NCI-H1092 (cell line): ENCODE measurements at regions not wholly inside any gene's neighbourhood (a gene's known extent, or its start where the extent isn't known, plus 50 kb on each side); places are given as distances from the start of the nearest gene placed in this dataset.
"Not testable (repeated sequence)": the region's sequence is repeated elsewhere in the genome, so short reads cannot be mapped to it uniquely, and the experiment has no call there.

ENCODE experiments used
- DNase-seq: peaks from one replicate; lab custom pipeline; 2025; lab: John Stamatoyannopoulos, UW

DNA sequence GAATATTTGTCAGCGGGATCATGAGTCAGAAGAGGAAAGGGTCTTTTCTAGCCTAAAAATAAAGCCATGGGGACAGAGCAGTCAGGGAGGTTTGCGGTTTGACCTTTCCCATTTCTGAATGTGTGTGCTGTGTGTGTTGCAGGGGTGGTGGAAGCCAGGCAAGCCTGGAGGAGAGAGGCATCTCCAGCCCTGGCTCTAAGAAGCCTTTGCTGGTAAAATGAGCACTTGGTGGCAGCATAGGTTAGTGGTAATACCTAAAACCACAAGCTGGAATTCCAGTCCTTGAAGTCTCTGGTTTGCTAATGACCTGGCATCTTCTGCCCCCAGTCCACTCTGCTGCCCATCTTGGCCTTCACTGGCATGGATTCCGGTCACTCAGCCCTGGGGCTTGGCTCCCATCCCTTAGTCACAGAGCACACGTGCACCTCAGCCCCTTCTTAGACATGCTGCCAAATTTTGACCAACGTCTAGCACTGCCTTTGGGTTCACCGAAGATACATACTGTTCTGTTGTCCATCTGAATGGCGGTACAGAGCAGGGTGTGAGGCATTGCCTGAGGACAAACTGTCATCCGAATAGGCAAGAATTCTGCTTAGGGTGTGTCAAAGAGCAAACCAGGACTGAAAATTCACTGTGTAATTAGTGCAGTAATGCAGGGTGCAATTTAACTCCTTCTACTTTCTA is 52.7 kb downstream of the KCNA5 start:
- no peak for DNase-seq

DNA sequence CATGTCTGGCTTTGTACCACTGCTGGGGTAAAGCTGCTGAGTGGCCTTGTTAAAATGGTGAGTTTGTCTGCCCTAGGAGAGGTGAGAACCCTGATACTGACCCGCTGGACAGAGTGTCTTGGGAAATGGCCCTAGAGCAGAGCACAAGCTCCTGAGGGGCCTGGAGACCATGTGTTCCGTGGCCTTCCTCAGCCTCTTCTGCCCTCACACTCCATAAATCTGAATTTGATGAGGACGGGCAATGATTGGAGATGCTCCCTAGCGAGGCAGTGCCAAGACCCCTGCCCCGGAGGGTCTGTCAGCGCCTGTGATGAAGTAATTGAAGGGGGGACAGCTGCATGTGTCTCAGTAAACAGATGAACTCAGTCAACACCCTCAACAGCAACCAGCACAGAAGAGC is 54.1 kb downstream of the KCNA5 start:
- no peak for DNase-seq

DNA sequence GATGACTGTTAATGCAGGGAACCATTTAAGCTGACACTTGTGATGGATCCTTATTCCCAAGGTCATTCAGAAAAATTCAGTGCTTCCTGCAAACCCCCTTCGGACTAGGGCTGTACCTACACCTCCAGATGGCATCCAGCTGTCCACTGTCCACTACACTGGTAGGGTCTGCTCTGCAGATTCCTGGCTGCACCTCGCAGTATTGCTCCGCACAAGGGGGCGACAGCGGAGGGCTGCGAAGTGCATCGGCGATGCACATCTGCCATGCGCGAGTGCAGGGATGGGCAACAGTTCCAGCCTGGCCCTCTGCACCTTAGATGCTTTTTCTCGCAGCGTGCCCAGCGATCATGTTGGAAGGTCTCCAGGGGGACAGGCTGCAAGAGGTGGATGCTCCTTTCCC is 55.5 kb downstream of the KCNA5 start:
- no peak for DNase-seq

DNA sequence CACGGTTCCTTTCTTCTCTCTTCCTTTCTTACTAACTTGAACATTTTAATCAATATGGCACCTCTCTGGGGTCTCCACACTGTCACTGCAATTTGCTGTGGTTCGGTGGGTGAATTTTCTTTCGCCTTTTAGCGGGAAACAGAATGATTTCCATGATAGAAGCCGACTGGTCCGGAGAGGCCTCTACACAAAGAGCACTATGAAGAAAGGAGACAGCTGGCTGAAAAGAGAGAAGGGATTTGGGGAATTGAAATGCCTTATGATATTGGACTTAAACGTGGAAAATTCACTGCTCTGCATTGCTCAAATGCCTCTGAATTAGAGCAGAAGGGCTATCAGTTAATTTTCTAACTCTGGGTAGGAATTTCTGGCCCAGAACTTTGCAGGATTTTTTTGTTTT is 55.9 kb downstream of the KCNA5 start:
- DNase-seq = no peak

DNA sequence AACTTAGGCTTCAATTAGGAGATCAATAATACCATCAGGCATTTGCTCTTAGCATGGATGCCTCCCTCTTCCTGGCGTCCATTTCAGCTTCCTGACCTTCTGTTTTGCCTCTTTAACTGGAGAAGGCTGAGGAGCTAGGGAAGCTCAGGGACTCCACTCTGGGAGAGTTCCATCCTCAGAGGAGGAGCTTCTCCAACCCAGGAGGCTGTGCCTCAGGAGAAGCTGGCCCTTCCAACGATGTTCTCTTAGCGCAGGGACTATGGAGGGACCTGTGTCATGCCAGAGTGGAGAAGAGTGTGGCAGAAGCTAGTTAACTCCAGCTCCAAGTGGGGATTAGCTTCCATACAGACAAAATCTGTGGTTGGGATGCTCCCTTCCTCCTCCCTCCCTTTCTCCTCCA is 58.0 kb downstream of the KCNA5 start:
- no peak for DNase-seq

DNA sequence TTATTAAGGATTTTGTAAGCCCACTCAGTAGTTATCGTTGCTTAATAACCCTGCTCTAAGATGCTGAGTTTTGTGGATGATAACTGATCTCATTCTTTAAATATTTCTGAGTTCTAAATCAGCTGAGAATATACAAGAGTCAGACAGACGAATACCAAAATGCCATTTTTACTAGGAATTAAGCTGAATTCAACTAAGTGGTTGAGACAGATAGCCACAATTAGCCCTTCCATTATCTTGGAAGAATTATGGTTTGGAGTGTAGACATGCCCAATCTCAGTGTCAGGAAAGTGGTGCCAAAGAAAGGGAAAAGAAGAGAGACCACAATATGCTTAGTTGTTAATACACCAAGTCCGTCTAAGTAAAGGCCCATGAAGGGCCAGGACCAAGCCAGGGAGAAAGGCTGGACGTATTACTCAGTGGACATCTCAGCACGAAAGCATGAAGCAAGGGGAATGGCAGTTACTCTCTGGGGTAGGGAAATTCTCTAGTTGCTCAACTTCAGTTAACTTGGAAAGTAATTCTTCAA is 58.6 kb downstream of the KCNA5 start:
- no peak for DNase-seq

DNA sequence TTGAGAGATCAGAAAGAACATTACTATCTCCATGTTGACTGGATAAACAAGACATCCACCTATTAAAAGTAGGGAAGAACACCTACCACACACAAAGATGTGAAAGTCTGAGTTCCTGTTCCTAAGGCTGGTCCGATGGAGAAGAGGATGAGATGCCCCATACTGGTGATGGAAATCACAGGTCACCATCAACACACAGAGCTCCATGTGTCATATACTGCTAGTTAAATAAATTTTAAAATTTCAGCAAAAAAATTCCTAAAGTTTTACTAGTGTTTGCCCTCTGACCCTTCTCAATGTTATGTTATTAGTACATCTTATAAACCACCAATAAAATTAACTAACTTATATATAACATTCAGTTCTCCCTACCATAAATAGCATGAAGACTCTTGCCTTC is 59.1 kb downstream of the KCNA5 start:
- DNase-seq = no peak

DNA sequence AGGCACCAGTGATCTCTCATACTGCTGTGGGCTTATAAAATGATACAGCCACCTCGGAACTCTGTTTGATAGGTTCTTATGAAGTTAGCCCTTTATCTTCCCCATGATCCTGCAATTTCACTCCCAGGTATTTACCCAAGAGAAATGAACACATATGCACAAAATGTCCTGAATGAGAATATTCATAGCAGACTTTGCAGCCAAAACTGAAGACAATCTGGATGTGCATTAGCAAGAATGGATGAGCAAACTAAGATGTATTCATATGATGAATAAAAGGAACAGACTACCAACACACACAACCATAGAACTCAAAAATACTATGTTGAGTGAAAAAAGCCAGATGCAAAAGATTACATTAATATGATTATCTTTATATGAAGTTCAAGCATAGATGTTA is 66.7 kb downstream of the KCNA5 start:
- no peak for DNase-seq

DNA sequence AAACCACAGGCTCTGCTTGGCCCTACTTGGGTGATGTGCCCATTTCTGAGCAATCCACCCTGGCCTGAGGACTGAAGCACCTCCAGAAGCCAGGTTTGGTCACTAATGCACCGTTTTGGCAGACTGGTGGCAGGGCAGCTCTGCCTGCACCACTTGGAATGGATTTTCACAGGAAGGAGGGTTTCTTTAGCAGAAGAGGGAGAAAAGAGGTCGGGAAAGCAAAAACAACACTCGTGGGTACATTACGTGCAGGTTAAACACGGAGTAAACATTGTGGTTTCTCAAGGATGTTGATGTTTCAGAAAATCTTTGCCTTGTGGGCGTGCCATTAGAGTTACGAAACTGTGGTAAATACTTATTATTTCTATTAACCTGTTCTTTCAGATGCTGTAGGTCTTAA is 70.8 kb downstream of the KCNA5 start:
- no peak for DNase-seq

DNA sequence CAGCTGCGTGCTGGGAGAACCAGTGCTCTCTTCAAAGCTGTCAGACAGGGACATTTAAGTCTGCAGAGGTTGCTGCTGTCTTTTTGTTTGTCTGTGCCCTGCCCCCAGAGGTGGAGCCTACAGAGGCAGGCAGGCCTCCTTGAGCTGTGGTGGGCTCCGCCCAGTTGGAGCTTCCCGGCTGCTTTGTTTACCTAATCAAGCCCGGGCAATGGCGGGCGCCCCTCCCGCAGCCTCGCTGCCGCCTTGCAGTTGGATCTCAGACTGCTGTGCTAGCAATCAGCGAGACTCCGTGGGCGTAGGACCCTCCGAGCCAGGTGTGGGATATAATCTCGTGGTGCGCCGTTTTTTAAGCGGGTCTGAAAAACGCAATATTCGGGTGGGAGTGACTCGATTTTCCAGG is 78.1 kb downstream of the KCNA5 start:
- not testable (repeated sequence) for DNase-seq

DNA sequence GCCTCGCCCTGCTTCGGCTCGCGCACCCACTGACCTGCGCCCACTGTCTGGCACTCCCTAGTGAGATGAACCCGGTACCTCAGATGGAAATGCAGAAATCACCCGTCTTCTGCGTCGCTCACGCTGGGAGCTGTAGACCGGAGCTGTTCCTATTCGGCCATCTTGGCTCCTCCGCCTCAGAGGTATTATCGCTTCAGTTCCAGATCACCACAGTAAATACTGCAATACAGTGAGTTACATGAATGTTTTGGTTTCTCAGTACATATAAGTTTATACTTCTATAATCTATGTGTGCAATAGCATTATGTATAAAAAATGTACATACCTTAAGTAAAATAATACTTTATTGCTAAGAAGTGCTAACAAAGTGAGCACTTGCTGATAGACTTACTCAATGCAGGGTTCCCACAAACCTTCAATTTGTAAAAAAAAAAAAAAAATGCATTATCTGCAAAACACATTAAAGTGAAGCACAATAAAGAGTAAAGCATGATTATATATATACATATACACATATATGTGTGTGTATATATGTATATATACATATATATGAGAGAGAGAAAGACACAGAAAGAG is 78.7 kb downstream of the KCNA5 start:
- not testable (repeated sequence) for DNase-seq

DNA sequence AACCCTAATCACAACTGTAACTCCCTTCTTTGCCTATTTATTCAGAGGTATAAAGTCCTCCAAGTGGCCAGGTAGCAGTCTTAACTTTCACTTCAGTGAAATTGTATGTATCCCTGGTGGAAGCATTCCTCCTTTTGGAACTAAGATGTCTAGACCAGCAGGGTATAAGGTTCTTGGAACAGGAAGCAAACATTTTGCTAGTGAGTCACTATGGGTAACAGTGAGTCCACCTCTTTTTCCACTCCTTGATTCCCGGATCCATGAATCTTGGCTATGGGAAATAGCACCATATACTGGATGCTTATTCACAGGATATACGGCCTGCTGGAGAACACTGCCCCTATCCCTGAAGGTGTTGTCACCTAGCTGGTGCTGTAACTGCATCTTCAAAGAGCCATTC is 80.2 kb downstream of the KCNA5 start:
- no peak for DNase-seq

DNA sequence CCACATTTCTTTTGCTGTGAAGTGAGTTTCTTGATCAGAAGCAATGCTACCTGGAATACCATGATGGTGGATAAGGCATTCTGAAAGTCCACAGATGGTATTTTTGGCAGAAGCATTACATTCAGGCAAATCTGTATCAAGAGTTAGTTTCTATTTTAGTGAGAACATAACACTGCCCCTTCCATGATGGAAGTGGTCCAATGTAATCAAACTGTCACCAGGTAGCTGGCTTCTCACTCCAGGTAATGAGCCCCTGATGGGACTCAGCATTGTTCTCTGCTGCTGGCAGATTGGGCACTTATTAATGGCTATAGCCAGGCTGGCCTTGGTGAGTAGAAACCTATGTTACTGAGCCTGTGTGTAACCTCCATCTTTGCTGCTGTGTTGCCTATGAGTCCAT is 80.7 kb downstream of the KCNA5 start:
- DNase-seq = no peak

DNA sequence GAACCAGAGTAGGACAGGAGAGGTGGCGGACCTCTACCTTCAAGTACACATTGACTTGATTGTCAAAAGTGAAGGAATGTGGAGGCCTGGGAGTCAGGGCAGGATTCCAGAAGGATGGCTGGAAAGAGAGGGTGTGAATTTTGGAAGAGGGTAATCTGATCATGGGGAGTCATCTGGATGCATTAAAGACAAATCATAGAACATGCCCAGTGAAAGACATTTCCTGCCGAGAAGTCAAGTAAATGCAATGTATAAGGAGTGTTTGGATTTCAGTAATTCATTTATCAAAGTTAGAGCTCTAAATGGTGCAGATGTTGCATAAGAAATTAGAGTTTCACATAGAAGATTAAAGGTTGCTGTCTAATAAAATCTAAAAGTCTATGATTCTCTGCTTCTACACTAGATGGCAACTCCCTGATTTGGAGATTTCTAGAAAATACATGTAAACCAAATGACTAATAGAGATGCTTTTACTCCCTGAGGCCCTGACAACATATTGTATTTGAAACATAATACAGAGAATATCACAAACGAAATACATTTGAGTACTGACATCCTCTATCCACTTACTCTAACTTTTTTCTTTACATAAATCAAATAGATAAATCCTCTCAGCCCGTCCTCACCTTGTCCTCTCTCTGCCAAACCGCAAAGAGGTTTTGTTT is 91.3 kb downstream of the KCNA5 start:
- DNase-seq = no peak

DNA sequence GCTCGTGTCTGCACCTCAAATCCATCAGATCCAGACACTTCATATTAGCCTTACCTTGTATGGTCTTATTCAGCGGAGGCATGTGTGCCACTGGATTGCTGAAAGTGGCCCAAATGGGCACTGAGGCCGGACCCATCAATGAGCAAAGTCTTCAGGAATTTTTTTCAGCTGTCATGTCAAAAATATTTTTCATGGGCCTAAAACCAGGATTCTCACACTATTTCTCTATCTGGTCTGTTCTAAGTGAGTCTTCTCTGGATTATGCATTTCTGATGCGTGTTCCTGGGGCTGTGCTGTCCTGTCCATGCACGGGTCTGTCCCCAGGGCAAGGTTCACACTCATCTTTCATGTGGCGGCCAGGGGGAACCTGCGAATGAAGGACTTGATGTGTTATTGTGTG is 94.6 kb downstream of the KCNA5 start:
- DNase-seq = no peak

DNA sequence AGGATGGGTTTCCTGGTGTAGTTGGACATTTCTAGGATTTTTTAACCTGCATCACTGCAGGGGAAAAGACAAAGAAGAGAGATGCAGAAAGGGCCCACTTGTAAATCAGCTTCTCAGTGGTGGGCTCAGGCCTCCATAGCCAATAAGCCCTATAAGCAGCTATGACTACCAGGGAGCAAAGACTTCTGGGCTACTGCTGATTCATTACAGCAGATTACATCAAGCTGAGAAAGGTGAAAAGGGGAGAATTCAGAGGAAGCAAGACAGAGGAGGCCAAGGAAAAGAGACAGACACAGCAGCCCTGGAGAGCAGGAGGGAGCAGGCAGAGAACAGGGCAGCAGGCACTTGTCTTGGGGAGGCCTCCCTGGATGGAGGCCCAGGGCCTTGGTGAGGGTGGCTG is 95.2 kb downstream of the KCNA5 start:
- DNase-seq = no peak

DNA sequence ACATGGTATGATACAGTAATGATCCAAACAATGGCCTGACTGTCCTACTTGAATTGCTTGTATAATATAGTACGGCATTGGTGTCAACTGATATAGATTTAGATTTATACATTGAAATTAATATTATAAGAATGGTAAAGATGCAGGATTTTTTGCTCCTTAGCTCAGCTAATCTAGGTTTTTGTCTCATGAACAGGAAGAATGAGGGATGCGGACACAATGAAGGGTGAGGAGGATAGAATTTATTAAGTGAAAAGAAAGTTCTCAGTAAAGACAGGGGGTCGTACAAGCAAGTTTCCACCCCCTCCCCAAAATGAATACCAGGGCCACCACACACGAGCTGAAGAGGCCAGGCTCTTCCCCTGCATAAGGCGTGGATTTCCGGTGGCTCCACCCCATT is 96.1 kb downstream of the KCNA5 start:
- no peak for DNase-seq

DNA sequence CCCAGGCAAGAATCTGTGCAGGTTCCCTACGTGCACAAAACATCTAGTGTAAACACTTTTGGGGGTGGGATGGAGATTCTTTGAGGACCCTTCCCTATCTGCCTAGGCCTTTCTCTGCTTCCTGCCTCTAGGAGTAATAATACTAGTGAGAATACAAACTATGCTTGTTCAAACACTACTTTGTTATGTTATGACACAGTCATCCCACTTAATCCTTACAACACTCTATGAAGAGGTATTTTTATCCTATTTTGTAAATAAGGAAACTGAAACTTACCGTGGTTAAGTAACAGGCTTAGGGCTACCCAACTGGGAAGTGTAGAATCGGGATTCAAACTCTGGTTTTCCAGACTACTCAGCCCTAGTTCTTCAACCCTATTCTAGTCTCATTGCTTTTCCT is 96.5 kb downstream of the KCNA5 start:
- DNase-seq = no peak

DNA sequence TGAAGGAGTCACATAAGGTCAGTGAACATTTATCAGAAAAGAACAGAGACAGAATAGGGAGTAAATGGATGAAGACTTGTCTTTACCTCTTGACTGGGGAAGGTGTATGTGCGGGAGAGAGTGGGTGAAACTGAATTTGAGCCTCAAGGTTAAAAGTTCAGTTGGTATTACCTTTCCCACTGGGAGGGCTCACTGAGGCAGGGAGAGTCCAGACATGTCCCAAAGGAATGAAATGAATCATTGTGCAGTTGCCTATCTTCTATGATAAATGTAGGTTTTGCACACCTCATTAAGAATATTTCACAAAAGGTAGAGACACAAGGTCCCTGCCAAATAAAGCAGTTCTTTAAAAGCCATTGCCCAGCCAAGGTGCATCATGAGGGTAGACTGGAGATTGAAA is 105.2 kb downstream of the KCNA5 start:
- DNase-seq = no peak

DNA sequence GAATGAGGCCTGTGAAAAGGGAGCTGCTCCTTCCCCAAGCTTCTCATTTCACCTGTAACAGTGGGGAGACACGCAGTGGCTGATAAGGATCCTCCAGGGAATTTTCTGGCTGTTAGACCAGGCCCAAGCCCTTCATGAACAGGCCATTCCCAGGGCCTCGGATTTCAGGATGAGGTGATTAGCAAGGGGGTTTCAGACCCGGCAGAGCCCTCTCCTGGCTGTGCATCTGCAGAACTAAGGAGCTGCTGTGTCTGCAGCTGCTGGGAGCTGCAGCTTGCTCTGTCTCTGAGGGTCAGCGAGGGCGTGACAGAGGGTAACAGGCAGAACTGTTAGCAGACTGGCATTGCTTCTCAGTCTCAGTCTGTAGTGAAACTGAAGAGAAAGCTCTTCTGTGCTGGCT is 110.4 kb downstream of the KCNA5 start:
- no peak for DNase-seq

DNA sequence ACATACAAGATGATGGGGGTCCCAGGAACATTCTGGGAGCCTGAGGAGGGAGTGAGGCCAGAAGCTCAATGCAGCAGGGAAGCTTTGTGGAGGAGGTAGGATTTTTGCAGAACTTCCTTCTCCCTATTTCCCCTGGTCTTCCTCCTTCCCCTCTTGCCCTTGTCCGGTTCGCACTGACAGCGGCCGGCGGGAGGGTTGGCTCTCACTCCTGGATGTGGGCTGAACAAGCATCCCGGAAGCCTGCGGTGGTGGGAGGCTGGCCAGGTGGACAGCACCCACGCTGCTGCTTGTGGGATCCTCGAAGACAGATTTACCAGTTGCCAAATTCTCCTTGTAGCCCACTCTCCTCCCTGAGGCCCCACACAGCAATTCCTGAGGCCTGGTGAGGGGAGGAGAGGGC is 112.2 kb downstream of the KCNA5 start:
- DNase-seq = no peak

DNA sequence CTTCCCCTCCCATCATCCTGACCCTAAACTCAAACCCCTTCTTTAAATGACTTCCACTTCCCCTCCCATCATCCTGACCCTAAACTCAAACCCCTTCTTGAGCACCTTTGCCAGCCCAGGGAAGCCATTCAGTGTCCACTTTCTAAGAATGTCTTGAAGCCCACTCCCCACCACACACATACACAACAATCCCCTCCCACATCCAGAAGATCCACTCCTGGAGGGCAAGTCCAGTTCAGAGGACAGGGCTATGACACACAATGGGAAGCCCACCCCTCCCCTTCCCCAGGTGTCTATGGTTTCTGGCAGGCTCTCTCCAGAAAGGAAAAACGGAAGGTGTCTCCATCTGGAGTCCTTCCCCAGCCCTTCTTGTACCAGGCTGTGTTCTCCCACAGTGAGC is 117.1 kb downstream of the KCNA5 start:
- DNase-seq = no peak

DNA sequence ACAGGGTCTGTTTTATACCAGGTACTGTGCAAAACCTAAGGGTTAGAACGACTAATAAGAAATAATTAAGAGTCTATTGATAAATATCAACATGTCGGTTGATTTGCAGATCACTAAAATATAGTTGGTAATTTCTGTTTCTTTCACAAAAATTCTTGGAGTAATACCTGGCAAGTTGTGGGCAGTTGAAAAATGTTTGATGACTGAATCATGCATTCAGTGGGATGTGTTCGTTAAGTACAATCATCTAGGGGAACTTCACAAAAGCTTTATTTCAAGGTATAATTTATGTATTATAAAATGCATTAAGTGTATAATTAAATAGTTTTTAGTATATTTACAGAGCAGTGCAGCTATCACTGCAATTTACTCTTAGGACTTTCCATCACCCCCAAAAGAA is 120.0 kb downstream of the KCNA5 start:
- DNase-seq = no peak
